Left renal pelvis (tissue), 4 donors: ENCODE measurements at regions not wholly inside any gene's neighbourhood (a gene's known extent, or its start where the extent isn't known, plus 50 kb on each side); places are given as distances from the start of the nearest gene placed in this dataset.
A peak's percentile ranks its signal among the peaks of the same experiment; 100 is the strongest.
"Not testable (repeated sequence)": the region's sequence is repeated elsewhere in the genome, so short reads cannot be mapped to it uniquely, and the experiment has no call there.

Source experiments
- DNase-seq, 4 donors: peaks; one replicate each; pipeline ENCODE4 v3.0.0-alpha.2; 2013; ENCODE audit warnings: low read depth in 4 of 4, low spot score in 3 of 4

- DNase-seq, result peak in 2 of 4 donors; percentile 7 to 10
Measured at GRCh38 chr6:80605165-80605989, 498.9 kb downstream of the BCKDHB start.

GRCh38 chr6:80603679-80604078, 497.2 kb downstream of the BCKDHB start:
- DNase-seq, result no peak

- DNase-seq, result no peak
Measured at GRCh38 chr6:80594461-80594860, 488.0 kb downstream of the BCKDHB start.

GRCh38 chr6:80592436-80592835, 486.0 kb downstream of the BCKDHB start:
- DNase-seq, result no peak

- DNase-seq, result no peak
Measured at GRCh38 chr6:80586242-80586641, 479.8 kb downstream of the BCKDHB start.

GRCh38 chr6:80579391-80580023, 473.0 kb downstream of the BCKDHB start:
- DNase-seq, result no peak

- DNase-seq, result not testable (repeated sequence)
Measured at GRCh38 chr6:80573320-80573719, 466.8 kb downstream of the BCKDHB start.

- no peak for DNase-seq
Measured at GRCh38 chr6:80566361-80566760, 459.9 kb downstream of the BCKDHB start.

GRCh38 chr6:80553071-80553740, 446.7 kb downstream of the BCKDHB start:
- no peak for DNase-seq

GRCh38 chr6:80550748-80551147, 444.3 kb downstream of the BCKDHB start:
- DNase-seq, result no peak

- DNase-seq, result peak in 2 of 4 donors; percentile 27 to 36
Measured at GRCh38 chr6:80550281-80550680, 443.8 kb downstream of the BCKDHB start.

- no peak for DNase-seq
Measured at GRCh38 chr6:80548532-80548931, 442.1 kb downstream of the BCKDHB start.

- DNase-seq, result no peak
Measured at GRCh38 chr6:80547827-80548226, 441.4 kb downstream of the BCKDHB start.

GRCh38 chr6:80544976-80545722, 438.7 kb downstream of the BCKDHB start:
- no peak for DNase-seq

- DNase-seq, result no peak
Measured at GRCh38 chr6:80544555-80544954, 438.1 kb downstream of the BCKDHB start.

GRCh38 chr6:80543598-80544222, 437.2 kb downstream of the BCKDHB start:
- DNase-seq, result no peak

GRCh38 chr6:80543151-80543550, 436.7 kb downstream of the BCKDHB start:
- no peak for DNase-seq

- DNase-seq, result no peak
Measured at GRCh38 chr6:80541886-80542285, 435.4 kb downstream of the BCKDHB start.

- DNase-seq, result no peak
Measured at GRCh38 chr6:80541181-80541580, 434.7 kb downstream of the BCKDHB start.

- DNase-seq, result no peak
Measured at GRCh38 chr6:80540700-80541099, 434.2 kb downstream of the BCKDHB start.
